Neural progenitor cell (in vitro differentiated cells): ENCODE measurements at regions not wholly inside any gene's neighbourhood (a gene's known extent, or its start where the extent isn't known, plus 50 kb on each side); places are given as distances from the start of the nearest gene placed in this dataset.

Experiments used
- CTCF ChIP-seq: fragments of 200-600 bp; sonication (generic); IDR thresholded peaks from 2 replicates; pipeline ENCODE4 v1.5.1; 2017; ENCODE audit warnings: antibody characterized with exemption, mild to moderate bottlenecking
- EZH2 ChIP-seq: fragments of 200-600 bp; sonication (generic); IDR thresholded peaks from 2 replicates; pipeline ENCODE4 v1.6.1; 2017; ENCODE audit warnings: antibody characterized with exemption, mild to moderate bottlenecking, moderate library complexity
- EZH2phosphoT487 ChIP-seq: fragments of 200-600 bp; sonication (generic); IDR thresholded peaks from 2 replicates; pipeline ENCODE4 v1.6.1; 2017; ENCODE audit warnings: antibody characterized with exemption

GRCh38 chr13:80706164-80706471 is 365.2 kb upstream of the SPRY2 start:
- TF ChIP-seq CTCF = no peak
- TF ChIP-seq EZH2 = no peak
- TF ChIP-seq EZH2phosphoT487 = no peak
